HG03139 (cell line): ENCODE measurements at regions not wholly inside any gene's neighbourhood (a gene's known extent, or its start where the extent isn't known, plus 50 kb on each side); places are given as distances from the start of the nearest gene placed in this dataset.
"Not testable (repeated sequence)": the region's sequence is repeated elsewhere in the genome, so short reads cannot be mapped to it uniquely, and the experiment has no call there.

Experiments used
- ATAC-seq: cut with Tn5 transposase; IDR thresholded peaks from one replicate; pipeline ENCODE4 v1.9.1; 2021; ENCODE audit not compliant: unreplicated experiment

DNA sequence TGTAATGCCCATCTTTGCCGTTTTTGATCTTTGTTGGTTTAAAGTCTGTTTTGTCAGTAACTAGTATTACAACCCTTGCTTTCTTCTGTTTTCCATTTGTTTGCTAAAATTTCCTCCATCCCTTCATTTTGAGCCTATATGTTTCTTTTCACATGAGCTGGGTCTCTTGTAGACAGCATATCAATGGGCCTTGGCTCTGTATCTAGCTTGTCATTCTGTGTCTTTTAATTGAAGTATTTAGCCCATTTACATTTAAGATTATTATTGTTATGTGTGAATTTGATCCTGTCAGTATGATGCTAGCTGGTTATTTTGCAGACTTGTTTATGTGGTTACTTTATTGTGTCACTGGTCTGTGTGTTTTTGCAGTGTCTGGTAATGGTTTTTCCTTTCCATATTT lies 913.2 kb downstream of the TRHDE start:
- no peak for ATAC-seq

DNA sequence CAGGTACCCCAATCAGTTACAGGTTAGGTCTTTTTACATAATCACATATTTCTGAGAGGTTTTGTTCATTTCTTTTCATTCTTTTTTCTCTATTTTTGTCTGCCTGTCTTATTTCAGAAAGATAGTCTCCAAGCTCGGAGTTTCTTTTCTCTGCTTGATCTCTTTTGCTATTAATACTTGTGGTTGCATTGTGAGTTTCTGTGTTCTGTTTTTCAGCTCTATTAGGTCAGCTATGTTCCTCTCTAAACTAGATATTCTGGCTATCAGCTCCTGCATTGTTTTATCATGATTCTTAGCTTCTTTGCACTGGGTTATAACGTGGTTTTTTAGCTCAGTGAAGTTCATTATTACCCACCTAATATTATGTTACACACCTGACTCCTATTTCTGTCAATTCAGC lies 914.1 kb downstream of the TRHDE start:
- no peak for ATAC-seq

DNA sequence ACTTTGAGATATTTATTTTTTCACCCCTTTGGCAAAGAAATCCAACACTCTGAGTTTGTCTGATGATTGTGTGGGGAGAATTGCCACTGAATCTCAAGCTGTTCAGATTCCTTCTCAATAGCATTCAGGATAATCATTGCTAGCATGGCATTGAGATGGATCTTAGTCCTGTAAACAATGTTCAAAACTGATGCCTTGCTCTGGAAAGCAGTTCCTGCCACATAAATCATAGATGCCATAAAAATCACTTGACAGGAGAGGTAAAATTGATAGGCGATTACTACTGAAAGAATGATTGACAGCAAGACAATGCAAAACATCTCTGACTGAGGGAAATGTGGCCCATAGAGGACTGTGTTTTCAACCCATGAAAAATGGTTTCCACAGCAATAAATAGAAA lies 915.6 kb downstream of the TRHDE start:
- no peak for ATAC-seq

DNA sequence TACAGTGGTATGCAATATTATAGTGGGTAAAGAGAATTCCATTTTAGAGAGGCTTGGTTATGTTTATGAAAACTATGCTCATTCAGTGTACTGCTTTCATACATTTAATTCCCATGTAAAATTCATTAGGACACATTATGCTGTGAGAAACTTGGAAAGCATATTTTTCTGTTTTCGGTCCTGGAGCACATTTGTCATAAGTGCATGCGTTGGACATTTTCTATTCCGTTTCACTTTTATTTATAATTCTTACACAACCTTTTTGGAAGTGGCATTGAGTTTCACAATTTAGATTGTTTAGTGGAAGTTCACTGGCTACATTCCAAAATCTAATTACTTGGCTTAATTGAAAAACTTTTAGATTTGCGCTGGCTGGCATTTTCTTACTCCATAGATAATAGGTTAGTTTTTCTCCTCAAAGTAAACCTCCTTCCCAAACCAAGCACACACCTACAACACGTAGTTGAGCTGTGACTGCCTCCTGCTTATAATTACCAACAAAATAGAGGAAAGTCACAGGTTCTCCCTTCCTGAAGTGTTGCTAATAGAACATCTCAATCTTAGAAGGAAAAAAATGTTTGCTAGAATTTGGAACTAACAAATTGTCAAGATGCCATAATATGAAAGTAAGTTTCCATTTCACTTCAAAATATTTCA lies 938.5 kb downstream of the TRHDE start:
- ATAC-seq = no peak

GRCh38 chr12:73220951-73221350 lies 948.8 kb downstream of the TRHDE start:
- no peak for ATAC-seq

GRCh38 chr12:73221398-73221797 lies 949.2 kb downstream of the TRHDE start:
- no peak for ATAC-seq

DNA sequence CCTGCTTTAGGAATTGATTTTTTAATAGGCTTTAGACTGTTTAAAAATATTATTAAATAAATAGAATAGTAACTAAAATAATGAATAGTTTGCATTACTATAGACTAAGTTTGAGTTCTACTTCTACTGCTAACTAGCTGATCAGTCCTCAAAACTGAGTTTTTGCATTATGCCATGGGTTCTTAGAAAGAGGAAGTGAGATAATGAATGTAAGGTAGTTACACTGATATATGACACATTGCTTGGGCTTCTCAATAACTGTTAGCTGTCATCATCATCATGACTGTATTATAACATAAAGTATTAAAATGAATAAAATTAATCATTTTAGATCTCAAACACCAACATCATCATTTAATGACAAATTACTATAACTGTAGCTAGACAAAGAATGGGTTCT lies 949.7 kb downstream of the TRHDE start:
- ATAC-seq = no peak

GRCh38 chr12:73225371-73225937 lies 953.3 kb downstream of the TRHDE start:
- ATAC-seq = no peak

GRCh38 chr12:73225941-73226340 lies 953.8 kb downstream of the TRHDE start:
- ATAC-seq = no peak

DNA sequence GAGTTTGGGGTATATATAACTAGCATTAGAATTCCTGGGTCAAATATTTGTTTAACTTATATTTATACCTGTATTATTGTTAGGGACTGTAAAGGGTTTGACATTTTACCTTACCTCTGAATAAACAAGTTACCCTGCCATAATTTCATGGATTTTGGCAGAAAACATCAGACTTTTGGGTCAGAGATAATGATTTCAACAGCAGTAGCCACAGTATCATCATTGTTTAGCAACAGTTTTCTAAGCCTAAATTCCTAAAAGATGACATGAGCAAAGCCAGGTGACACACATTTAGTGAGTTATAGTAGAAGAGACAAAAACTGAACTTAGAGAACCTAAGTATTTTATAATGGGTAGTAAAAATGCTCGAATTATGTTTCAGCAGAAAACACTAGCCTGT lies 954.4 kb downstream of the TRHDE start:
- ATAC-seq = no peak

- ATAC-seq = not testable (repeated sequence)
These were observed 956.7 kb downstream of the TRHDE start for GRCh38 chr12:73228828-73229227.

DNA sequence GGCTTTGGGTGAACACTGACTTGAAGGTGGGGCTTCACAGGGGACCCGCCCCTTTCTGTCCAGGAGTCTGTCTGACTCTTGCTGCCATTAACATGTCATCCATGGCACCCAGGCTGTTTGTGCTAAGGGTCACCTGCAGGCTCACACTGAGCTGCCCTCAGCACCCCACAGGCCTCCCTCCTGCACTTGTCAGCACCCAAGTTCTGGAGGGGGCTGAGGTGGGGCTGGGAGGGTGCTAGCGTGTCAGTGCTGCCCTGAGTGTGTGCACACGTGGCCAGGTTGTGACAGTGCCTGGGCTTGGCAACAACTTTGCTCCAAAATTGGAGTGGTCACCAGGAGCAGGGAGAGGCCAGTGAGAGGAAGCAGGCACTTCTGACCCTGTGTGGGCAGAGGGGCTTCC lies 963.2 kb downstream of the TRHDE start:
- ATAC-seq = no peak

GRCh38 chr12:73240110-73240509 lies 967.9 kb downstream of the TRHDE start:
- ATAC-seq = no peak

GRCh38 chr12:73262788-73263381 lies 990.7 kb downstream of the TRHDE start:
- no peak for ATAC-seq

GRCh38 chr12:73266206-73266605 lies 994.0 kb downstream of the TRHDE start:
- ATAC-seq = no peak

GRCh38 chr12:73274976-73275375 lies 1002.8 kb downstream of the TRHDE start:
- no peak for ATAC-seq

DNA sequence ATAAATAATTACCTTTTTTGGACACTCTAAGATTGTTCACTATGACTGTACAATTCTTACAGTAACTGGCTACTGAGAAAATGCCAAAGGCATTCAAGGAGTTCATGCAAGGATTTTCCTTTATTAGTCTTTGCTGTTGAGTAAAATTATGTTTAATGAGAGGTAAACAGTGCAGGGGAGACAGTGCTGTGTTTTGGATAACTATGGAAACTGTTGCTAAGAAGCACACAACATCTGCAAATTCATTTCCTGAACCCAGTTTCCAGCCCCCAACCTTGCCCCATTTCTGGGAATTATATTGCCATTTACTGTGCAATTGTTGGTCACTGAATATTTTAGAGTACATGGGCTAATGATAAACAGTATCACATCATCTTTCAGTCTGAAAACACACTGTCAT lies 1005.8 kb downstream of the TRHDE start:
- ATAC-seq = no peak

DNA sequence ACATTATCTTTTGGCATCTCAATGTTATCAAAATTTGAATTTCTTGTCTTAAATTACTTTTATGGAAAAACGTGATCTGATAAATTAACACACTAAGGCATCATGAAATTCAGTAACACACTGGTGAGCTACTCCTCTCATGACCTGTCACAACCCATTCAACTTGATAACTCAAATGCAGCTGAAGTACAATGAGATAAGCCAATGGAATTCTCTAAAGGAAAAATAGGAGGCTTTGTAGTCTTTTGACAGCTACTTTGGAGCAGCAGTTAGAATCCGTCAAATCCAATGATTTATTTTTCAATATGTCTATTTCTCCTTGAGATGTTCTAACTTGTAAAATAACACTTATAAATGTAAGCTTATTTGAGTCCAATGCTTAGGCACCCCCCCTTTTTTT lies 1029.4 kb downstream of the TRHDE start:
- ATAC-seq = no peak

- ATAC-seq = no peak
These were observed 1035.1 kb downstream of the TRHDE start for GRCh38 chr12:73307260-73307659.

- no peak for ATAC-seq
These were observed 1035.9 kb downstream of the TRHDE start for GRCh38 chr12:73308079-73308478.

DNA sequence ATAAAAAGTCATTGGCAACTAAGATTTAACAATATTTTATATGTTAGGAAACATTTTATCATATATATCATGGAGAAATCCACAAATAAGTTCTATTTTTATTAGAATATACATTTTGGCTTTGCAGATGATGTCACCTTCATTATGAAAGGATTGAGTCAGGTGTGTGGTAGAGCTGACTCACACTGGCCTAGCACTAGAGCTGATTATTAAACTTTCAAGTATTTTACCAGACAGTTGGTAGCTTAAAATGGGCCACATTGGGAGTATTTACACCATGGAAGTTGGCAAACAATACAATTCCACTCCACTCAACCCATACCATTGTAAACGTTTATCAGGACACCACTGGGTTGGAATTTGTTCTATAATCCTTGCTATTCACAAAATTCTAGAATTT lies 1036.6 kb downstream of the TRHDE start:
- no peak for ATAC-seq

DNA sequence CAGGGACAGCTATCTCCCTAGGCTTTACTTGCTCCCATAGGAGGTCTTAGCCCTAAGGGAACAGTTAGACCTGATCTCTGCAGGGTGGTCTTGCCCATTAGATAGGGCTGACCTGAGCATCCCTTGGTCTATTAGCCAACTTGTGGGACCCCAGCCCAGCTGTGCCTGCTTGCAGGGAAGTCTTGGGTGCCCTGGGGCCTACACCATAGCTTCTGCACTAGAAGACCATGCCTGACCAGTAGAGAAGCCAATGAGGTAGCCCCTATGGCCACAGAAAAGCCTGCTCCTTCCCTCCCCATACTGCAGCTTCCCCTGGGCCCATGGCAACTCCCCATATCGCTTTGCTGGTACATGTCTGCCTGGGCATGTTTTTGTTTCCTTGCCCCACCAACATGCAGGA lies 1049.1 kb downstream of the TRHDE start:
- ATAC-seq = no peak

DNA sequence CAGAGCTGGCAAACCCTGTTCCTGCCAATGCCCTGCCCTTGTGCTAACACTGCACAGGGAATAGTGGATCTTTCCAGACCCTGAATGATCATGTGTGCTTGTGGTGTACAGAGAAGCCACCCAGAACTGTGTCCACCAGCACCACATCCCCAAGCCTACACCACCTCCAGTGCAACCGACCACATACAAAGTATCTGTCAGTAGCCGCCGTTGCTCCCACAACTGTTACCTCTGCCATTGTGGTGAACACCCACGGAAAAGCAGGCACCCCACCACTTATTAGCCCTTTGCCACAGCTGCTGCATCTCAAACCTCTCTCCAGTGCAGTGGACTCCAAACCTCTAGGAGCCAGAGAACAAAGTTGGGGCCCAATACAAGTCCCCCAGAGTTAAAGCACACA lies 1049.6 kb downstream of the TRHDE start:
- no peak for ATAC-seq
